ENCODE measurements at regions not wholly inside any gene's neighbourhood (a gene's known extent, or its start where the extent isn't known, plus 50 kb on each side); places are given as distances from the start of the nearest gene placed in this dataset.

DNA sequence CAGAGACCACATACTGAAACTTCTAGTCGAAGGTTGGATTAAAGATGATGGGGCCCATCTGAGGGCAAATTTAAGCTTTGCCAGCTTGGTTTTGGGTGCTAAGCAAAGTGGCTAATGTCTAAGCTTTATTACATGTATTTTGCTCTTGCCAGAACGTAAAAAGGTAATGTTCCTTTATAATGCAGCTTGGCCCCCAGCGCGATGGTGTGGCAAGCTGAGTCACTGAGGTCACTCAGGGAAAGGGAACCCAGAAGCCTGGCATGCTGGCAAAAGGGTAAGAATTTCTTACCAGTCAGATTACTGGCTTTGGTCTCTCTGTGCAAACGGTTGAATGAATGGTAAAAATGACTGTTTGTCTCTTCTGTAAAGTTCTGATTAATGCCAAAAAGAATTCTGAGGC, 158.3 kb upstream of the KCND2 start:
- TF ChIP-seq POLR2AphosphoS5 (IDR thresholded peaks at IDR 0.05): no peak
- TF ChIP-seq, protein P1, sequence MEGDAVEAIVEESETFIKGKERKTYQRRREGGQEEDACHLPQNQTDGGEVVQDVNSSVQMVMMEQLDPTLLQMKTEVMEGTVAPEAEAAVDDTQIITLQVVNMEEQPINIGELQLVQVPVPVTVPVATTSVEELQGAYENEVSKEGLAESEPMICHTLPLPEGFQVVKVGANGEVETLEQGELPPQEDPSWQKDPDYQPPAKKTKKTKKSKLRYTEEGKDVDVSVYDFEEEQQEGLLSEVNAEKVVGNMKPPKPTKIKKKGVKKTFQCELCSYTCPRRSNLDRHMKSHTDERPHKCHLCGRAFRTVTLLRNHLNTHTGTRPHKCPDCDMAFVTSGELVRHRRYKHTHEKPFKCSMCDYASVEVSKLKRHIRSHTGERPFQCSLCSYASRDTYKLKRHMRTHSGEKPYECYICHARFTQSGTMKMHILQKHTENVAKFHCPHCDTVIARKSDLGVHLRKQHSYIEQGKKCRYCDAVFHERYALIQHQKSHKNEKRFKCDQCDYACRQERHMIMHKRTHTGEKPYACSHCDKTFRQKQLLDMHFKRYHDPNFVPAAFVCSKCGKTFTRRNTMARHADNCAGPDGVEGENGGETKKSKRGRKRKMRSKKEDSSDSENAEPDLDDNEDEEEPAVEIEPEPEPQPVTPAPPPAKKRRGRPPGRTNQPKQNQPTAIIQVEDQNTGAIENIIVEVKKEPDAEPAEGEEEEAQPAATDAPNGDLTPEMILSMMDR (IDR thresholded peaks at IDR 0.05; ENCODE audit: poor library complexity, severe bottlenecking): no peak
- no peak for TF ChIP-seq EP300 (conservative IDR thresholded peaks at IDR 0.05; ENCODE audit: poor library complexity, severe bottlenecking)
- TF ChIP-seq, protein P2, sequence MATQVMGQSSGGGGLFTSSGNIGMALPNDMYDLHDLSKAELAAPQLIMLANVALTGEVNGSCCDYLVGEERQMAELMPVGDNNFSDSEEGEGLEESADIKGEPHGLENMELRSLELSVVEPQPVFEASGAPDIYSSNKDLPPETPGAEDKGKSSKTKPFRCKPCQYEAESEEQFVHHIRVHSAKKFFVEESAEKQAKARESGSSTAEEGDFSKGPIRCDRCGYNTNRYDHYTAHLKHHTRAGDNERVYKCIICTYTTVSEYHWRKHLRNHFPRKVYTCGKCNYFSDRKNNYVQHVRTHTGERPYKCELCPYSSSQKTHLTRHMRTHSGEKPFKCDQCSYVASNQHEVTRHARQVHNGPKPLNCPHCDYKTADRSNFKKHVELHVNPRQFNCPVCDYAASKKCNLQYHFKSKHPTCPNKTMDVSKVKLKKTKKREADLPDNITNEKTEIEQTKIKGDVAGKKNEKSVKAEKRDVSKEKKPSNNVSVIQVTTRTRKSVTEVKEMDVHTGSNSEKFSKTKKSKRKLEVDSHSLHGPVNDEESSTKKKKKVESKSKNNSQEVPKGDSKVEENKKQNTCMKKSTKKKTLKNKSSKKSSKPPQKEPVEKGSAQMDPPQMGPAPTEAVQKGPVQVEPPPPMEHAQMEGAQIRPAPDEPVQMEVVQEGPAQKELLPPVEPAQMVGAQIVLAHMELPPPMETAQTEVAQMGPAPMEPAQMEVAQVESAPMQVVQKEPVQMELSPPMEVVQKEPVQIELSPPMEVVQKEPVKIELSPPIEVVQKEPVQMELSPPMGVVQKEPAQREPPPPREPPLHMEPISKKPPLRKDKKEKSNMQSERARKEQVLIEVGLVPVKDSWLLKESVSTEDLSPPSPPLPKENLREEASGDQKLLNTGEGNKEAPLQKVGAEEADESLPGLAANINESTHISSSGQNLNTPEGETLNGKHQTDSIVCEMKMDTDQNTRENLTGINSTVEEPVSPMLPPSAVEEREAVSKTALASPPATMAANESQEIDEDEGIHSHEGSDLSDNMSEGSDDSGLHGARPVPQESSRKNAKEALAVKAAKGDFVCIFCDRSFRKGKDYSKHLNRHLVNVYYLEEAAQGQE (IDR thresholded peaks at IDR 0.05; ENCODE audit: borderline replicate concordance): no peak
- TF ChIP-seq EZH2 (IDR thresholded peaks at IDR 0.05; ENCODE audit: borderline replicate concordance, insufficient read depth, low read length, poor library complexity, severe bottlenecking): no peak
- TF ChIP-seq TAF1 (IDR thresholded peaks at IDR 0.05; ENCODE audit: low read depth): no peak
- no peak for TF ChIP-seq RAD21 (conservative IDR thresholded peaks at IDR 0.05)

Measured in neural cell (in vitro differentiated cells).